ENCODE measurements at regions not wholly inside any gene's neighbourhood (a gene's known extent, or its start where the extent isn't known, plus 50 kb on each side); places are given as distances from the start of the nearest gene placed in this dataset.

DNA sequence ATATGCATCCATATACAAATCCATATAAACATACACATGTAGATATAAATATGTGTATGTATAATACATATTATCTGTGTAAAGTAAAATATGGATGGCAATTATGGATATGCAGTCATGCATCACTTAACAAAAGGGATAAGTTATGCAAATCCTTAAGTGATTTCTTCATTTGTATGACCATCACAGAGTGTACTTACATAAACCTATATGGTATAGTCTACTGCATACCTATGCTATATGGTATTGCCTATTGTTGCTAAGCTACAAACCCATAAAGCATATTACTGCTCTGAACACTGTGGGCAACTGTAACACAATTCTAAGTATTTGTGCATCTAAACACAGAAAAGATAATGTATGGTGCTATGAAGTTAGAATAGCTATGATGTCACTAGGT is 227.2 kb downstream of the SLC6A15 start:
- POLR2A ChIA-PET: no interaction called here
- Histone ChIP-seq H3K4me3 (ENCODE audit: low read depth, low read length) (no peak overlapping the region), H3K9me3 (ENCODE audit: control insufficient read depth, insufficient read depth, low read length) (no peaks in the 10 kb centered on the region), H3K27ac (ENCODE audit: low read depth, low read length) (no peak overlapping the region), H3K27me3 (ENCODE audit: control insufficient read depth, insufficient read depth, low read length) (no peaks in the 10 kb centered on the region)
- CTCF ChIA-PET: no interaction called here
- DNase-seq (ENCODE audit: low read depth, low spot score): no peak
- TF ChIP-seq, protein P1, sequence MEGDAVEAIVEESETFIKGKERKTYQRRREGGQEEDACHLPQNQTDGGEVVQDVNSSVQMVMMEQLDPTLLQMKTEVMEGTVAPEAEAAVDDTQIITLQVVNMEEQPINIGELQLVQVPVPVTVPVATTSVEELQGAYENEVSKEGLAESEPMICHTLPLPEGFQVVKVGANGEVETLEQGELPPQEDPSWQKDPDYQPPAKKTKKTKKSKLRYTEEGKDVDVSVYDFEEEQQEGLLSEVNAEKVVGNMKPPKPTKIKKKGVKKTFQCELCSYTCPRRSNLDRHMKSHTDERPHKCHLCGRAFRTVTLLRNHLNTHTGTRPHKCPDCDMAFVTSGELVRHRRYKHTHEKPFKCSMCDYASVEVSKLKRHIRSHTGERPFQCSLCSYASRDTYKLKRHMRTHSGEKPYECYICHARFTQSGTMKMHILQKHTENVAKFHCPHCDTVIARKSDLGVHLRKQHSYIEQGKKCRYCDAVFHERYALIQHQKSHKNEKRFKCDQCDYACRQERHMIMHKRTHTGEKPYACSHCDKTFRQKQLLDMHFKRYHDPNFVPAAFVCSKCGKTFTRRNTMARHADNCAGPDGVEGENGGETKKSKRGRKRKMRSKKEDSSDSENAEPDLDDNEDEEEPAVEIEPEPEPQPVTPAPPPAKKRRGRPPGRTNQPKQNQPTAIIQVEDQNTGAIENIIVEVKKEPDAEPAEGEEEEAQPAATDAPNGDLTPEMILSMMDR (IDR thresholded peaks at IDR 0.05; ENCODE audit: low read depth, low read length): no peak

DNA sequence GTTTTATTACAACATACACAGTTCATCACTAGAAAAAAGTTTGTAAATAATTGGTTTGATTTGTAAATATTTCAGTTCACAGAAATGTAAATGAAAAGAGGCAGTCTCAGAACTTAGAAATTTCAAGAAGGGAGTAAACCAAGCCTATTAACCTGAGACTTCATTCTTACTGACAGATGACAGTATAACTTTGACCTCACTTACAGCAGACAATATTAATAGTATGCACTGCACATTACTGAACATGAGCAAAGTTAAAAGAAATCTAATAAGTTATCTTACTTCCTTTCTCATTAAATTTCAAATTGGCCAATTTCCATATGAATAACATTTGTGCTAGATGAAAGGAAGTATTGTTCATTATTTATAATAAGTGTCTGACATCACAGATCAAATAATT is 235.8 kb downstream of the SLC6A15 start:
- Histone ChIP-seq H3K4me3 (ENCODE audit: low read depth, low read length) (no peak overlapping the region), H3K27me3 (ENCODE audit: control insufficient read depth, insufficient read depth, low read length) (no peaks in the 10 kb centered on the region), H3K9me3 (ENCODE audit: control insufficient read depth, insufficient read depth, low read length) (no peaks in the 10 kb centered on the region), H3K27ac (ENCODE audit: low read depth, low read length) (no peak overlapping the region)
- CTCF ChIA-PET: no interaction called here
- TF ChIP-seq, protein P1 (IDR thresholded peaks at IDR 0.05; ENCODE audit: low read depth, low read length): no peak
- DNase-seq (ENCODE audit: low read depth, low spot score): no peak
- POLR2A ChIA-PET: no interaction called here

DNA sequence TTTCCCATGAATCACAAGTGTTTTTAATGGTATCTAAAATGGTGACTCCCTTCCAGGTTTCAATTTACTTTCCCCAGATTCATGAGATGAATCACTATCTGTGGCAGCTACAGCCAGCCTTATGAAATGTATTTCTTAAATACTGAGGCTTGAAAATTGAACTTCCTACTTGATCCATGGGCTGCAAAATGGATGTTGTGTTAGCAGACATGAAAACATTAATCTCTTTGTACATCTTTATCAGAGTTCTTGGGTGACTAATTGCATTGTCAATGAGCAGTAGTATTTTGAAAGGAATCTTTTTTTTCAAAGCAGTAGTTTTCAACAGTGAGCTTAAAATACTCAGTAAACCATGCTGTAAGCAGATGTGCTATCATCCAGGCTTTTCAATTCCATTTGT is 250.8 kb downstream of the SLC6A15 start:
- ChIA-PET POLR2A (no interaction called here), CTCF (no interaction called here)
- TF ChIP-seq, protein P1 (IDR thresholded peaks at IDR 0.05; ENCODE audit: low read depth, low read length): no peak
- Histone ChIP-seq H3K27ac (ENCODE audit: low read depth, low read length) (no peak overlapping the region), H3K4me3 (ENCODE audit: low read depth, low read length) (no peak overlapping the region), H3K27me3 (ENCODE audit: control insufficient read depth, insufficient read depth, low read length) (no peaks in the 10 kb centered on the region), H3K9me3 (ENCODE audit: control insufficient read depth, insufficient read depth, low read length) (no peaks in the 10 kb centered on the region)
- no peak for DNase-seq (ENCODE audit: low read depth, low spot score)

DNA sequence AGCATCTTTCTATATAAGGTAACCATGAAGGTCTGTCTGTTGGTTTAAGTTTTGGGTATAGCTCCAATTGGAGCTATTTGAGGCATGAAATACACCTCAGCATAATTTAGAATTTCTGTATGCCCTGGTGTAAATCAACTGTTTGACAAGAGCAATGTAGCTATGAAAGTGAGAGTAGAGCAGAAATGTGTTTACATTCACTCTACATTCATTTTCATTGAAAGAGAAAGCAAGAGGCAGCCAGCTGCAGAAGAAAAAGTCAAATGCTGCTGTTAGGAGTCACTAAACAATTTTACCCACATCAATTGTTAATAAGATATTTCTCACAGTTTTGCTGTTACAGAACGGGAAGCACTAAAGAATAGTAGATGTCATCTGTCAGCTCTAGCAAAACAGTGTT is 252.5 kb downstream of the SLC6A15 start:
- no peak for DNase-seq (ENCODE audit: low read depth, low spot score)
- no peaks in the 10 kb centered on the region for H3K9me3 ChIP-seq (ENCODE audit: control insufficient read depth, insufficient read depth, low read length)
- no peaks in the 10 kb centered on the region for H3K27me3 ChIP-seq (ENCODE audit: control insufficient read depth, insufficient read depth, low read length)
- TF ChIP-seq, protein P1 (IDR thresholded peaks at IDR 0.05; ENCODE audit: low read depth, low read length): no peak
- ChIA-PET POLR2A (no interaction called here), CTCF (no interaction called here)
- no peak overlapping the region for H3K27ac ChIP-seq (ENCODE audit: low read depth, low read length)
- H3K4me3 ChIP-seq (ENCODE audit: low read depth, low read length): no peak overlapping the region

DNA sequence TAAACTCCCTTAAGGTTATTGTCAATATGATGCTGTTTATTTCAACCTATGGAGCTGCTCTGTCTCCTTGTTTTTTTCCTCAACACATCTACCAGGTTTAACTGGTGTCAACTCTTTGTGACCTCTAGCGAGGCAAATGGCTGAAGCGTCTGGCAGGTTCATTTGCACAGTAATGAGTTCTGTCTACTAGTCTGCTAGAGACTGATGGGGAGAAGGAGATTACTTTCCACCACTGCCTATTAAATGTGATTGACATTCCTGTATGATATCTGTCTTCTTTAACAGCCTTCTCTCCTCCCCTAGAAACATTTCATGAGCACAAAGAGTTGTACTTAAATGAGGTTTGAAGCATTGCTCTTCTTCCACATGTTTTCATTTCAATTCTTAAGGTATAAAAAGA is 253.7 kb downstream of the SLC6A15 start:
- Histone ChIP-seq H3K9me3 (ENCODE audit: control insufficient read depth, insufficient read depth, low read length) (no peaks in the 10 kb centered on the region), H3K4me3 (ENCODE audit: low read depth, low read length) (no peak overlapping the region), H3K27ac (ENCODE audit: low read depth, low read length) (no peak overlapping the region), H3K27me3 (ENCODE audit: control insufficient read depth, insufficient read depth, low read length) (no peaks in the 10 kb centered on the region)
- ChIA-PET CTCF (no interaction called here), POLR2A (no interaction called here)
- TF ChIP-seq, protein P1 (IDR thresholded peaks at IDR 0.05; ENCODE audit: low read depth, low read length): no peak
- DNase-seq (ENCODE audit: low read depth, low spot score): no peak

Measured in AG04450 (cell line).